Fibroblast of lung (primary cell): ENCODE measurements at regions not wholly inside any gene's neighbourhood (a gene's known extent, or its start where the extent isn't known, plus 50 kb on each side); places are given as distances from the start of the nearest gene placed in this dataset.

Experiments used
- CTCF ChIP-seq, 2 donors: IDR thresholded peaks in 1 of 2; conservative IDR thresholded peaks in 1 of 2; 1 replicate in 1 of 2; 2 replicates in 1 of 2; pipeline ENCODE4 v1.5.1; 2011 to 2012; ENCODE audit warnings: low read length in 2 of 2, control low read depth in 1 of 2, inconsistent platforms in 1 of 2, low read depth in 1 of 2, mild to moderate bottlenecking in 1 of 2
- EZH2 ChIP-seq: IDR thresholded peaks from 2 replicates; pipeline ENCODE4 v1.5.1; 2012; ENCODE audit warnings: low read length, control low read depth, mild to moderate bottlenecking; ENCODE audit errors: missing control alignments

GRCh38 chr5:74953554-74953936 lies 87.4 kb upstream of the FAM169A start:
- TF ChIP-seq CTCF (conservative IDR thresholded peaks at IDR 0.05 in 1 of 2, IDR thresholded peaks at IDR 0.05 in 1 of 2; ENCODE audit: low read depth in 1 of 2, low read length in 2 of 2) (no peak), EZH2 (no peak)
